HUES6 (cell line): ENCODE measurements at regions not wholly inside any gene's neighbourhood (a gene's known extent, or its start where the extent isn't known, plus 50 kb on each side); places are given as distances from the start of the nearest gene placed in this dataset.

Experiments
- H3K27ac ChIP-seq: 2 replicates; pipeline ENCODE4 v1.7.0; 2013; ENCODE audit warnings: low read depth, mild to moderate bottlenecking, low read length, inconsistent platforms
- H3K27me3 ChIP-seq: 2 replicates; pipeline ENCODE4 v1.6.1; 2013; ENCODE audit warnings: low read length; ENCODE audit not compliant: control insufficient read depth, insufficient read depth
- H3K36me3 ChIP-seq: 2 replicates; pipeline ENCODE4 v1.6.1; 2013; ENCODE audit warnings: low read length; ENCODE audit not compliant: control insufficient read depth, insufficient read depth
- H3K4me1 ChIP-seq: 2 replicates; pipeline ENCODE4 v1.6.1; 2013; ENCODE audit warnings: low read length; ENCODE audit not compliant: control insufficient read depth, insufficient read depth
- H3K4me3 ChIP-seq: 2 replicates; pipeline ENCODE4 v1.5.1; 2013; ENCODE audit warnings: low read depth, low read length
- H3K9ac ChIP-seq: one replicate; pipeline ENCODE4 v1.6.1; 2013; ENCODE audit warnings: mild to moderate bottlenecking, low read length
- H3K9me3 ChIP-seq: 2 replicates; pipeline ENCODE4 v1.6.1; 2013; ENCODE audit warnings: low read depth, low read length; ENCODE audit not compliant: control insufficient read depth, insufficient read depth

GRCh38 chr9:28841775-28842174, 1268.5 kb upstream of the C9orf72 start:
- Histone ChIP-seq H3K36me3 (no peaks in the 10 kb centered on the region), H3K9me3 (peaks cover 13% of the 10 kb centered on the region; the same call in 1 of the 2 replicates), H3K27me3 (no peaks in the 10 kb centered on the region), H3K9ac (no peak overlapping the region), H3K27ac (no peak overlapping the region), H3K4me3 (no peak overlapping the region), H3K4me1 (no peaks in the 10 kb centered on the region)

- H3K9me3 ChIP-seq: no peaks in the 10 kb centered on the region
- H3K27me3 ChIP-seq: no peaks in the 10 kb centered on the region
- no peaks in the 10 kb centered on the region for H3K4me1 ChIP-seq
- H3K9ac ChIP-seq: no peak overlapping the region
- H3K36me3 ChIP-seq: no peaks in the 10 kb centered on the region
- H3K27ac ChIP-seq: no peak overlapping the region
- H3K4me3 ChIP-seq: no peak overlapping the region
These were observed 1274.0 kb upstream of the C9orf72 start for GRCh38 chr9:28847331-28847730.

- no peak overlapping the region for H3K27ac ChIP-seq
- H3K9ac ChIP-seq: no peak overlapping the region
- peaks cover 4% of the 10 kb centered on the region; the same call in 1 of the 2 replicates for H3K4me1 ChIP-seq
- H3K9me3 ChIP-seq: no peaks in the 10 kb centered on the region
- no peaks in the 10 kb centered on the region for H3K36me3 ChIP-seq
- H3K27me3 ChIP-seq: no peaks in the 10 kb centered on the region
- H3K4me3 ChIP-seq: no peak overlapping the region
These were observed 1275.4 kb upstream of the C9orf72 start for GRCh38 chr9:28848671-28849070.

- Histone ChIP-seq H3K9me3 (no peaks in the 10 kb centered on the region), H3K4me1 (peaks cover 4% of the 10 kb centered on the region; the same call in 1 of the 2 replicates), H3K4me3 (no peak overlapping the region)
These were observed 1280.2 kb upstream of the C9orf72 start for GRCh38 chr9:28853477-28853876.

GRCh38 chr9:28866951-28867350, 1293.7 kb upstream of the C9orf72 start:
- no peaks in the 10 kb centered on the region for H3K27me3 ChIP-seq
- no peak overlapping the region for H3K9ac ChIP-seq

More at GRCh38 chr9:28853477-28853876, 1280.2 kb upstream of the C9orf72 start:
- Histone ChIP-seq H3K36me3 (no peaks in the 10 kb centered on the region), H3K27me3 (no peaks in the 10 kb centered on the region), H3K9ac (no peak overlapping the region), H3K27ac (no peak overlapping the region)

GRCh38 chr9:28868228-28868990, 1295.1 kb upstream of the C9orf72 start:
- no peaks in the 10 kb centered on the region for H3K36me3 ChIP-seq
- H3K9me3 ChIP-seq: no peaks in the 10 kb centered on the region
- H3K27ac ChIP-seq: no peak overlapping the region
- no peaks in the 10 kb centered on the region for H3K4me1 ChIP-seq
- H3K9ac ChIP-seq: no peak overlapping the region
- H3K27me3 ChIP-seq: no peaks in the 10 kb centered on the region
- no peak overlapping the region for H3K4me3 ChIP-seq

More at GRCh38 chr9:28866951-28867350, 1293.7 kb upstream of the C9orf72 start:
- no peak overlapping the region for H3K4me3 ChIP-seq
- H3K36me3 ChIP-seq: no peaks in the 10 kb centered on the region
- H3K9me3 ChIP-seq: no peaks in the 10 kb centered on the region
- no peaks in the 10 kb centered on the region for H3K4me1 ChIP-seq
- no peak overlapping the region for H3K27ac ChIP-seq

- Histone ChIP-seq H3K36me3 (no peaks in the 10 kb centered on the region), H3K9me3 (no peaks in the 10 kb centered on the region), H3K4me1 (no peaks in the 10 kb centered on the region), H3K27me3 (no peaks in the 10 kb centered on the region), H3K9ac (no peak overlapping the region), H3K4me3 (no peak overlapping the region), H3K27ac (no peak overlapping the region)
These were observed 1309.2 kb upstream of the C9orf72 start for GRCh38 chr9:28882529-28882928.

- Histone ChIP-seq H3K4me3 (no peak overlapping the region), H3K27ac (no peak overlapping the region), H3K4me1 (no peaks in the 10 kb centered on the region), H3K9ac (no peak overlapping the region), H3K27me3 (no peaks in the 10 kb centered on the region), H3K9me3 (no peaks in the 10 kb centered on the region), H3K36me3 (no peaks in the 10 kb centered on the region)
These were observed 1310.0 kb upstream of the C9orf72 start for GRCh38 chr9:28883234-28883633.

GRCh38 chr9:28887188-28887884, 1314.1 kb upstream of the C9orf72 start:
- no peaks in the 10 kb centered on the region for H3K9me3 ChIP-seq
- no peaks in the 10 kb centered on the region for H3K36me3 ChIP-seq
- no peaks in the 10 kb centered on the region for H3K27me3 ChIP-seq
- no peak overlapping the region for H3K27ac ChIP-seq
- no peak overlapping the region for H3K4me3 ChIP-seq
- no peak overlapping the region for H3K9ac ChIP-seq
- no peaks in the 10 kb centered on the region for H3K4me1 ChIP-seq

- Histone ChIP-seq H3K9me3 (no peaks in the 10 kb centered on the region), H3K9ac (no peak overlapping the region), H3K27me3 (no peaks in the 10 kb centered on the region), H3K36me3 (no peaks in the 10 kb centered on the region), H3K27ac (no peak overlapping the region), H3K4me1 (no peaks in the 10 kb centered on the region), H3K4me3 (no peak overlapping the region)
These were observed 1315.5 kb upstream of the C9orf72 start for GRCh38 chr9:28888806-28889205.

GRCh38 chr9:28892538-28892937, 1319.3 kb upstream of the C9orf72 start:
- H3K27me3 ChIP-seq: no peaks in the 10 kb centered on the region
- H3K36me3 ChIP-seq: no peaks in the 10 kb centered on the region
- H3K9me3 ChIP-seq: no peaks in the 10 kb centered on the region
- no peak overlapping the region for H3K27ac ChIP-seq
- H3K4me1 ChIP-seq: no peaks in the 10 kb centered on the region
- no peak overlapping the region for H3K4me3 ChIP-seq
- no peak overlapping the region for H3K9ac ChIP-seq
